HEK293T (cell line): ENCODE measurements at regions not wholly inside any gene's neighbourhood (a gene's known extent, or its start where the extent isn't known, plus 50 kb on each side); places are given as distances from the start of the nearest gene placed in this dataset.

Experiments used
- BHLHE40 ChIP-seq: fragments of 450-650 bp; IDR thresholded peaks from 2 replicates; pipeline ENCODE4 v1.6.1; 2016; ENCODE audit warnings: mild to moderate bottlenecking, moderate library complexity, borderline replicate concordance
- CTBP1 ChIP-seq: fragments of 450-650 bp; IDR thresholded peaks from 2 replicates; pipeline ENCODE4 v1.6.1; 2016; ENCODE audit warnings: borderline replicate concordance
- FOXM1 ChIP-seq: fragments of 450-650 bp; IDR thresholded peaks from 2 replicates; pipeline ENCODE4 v1.6.1; 2017; ENCODE audit warnings: mild to moderate bottlenecking, borderline replicate concordance
- HDGF ChIP-seq: fragments of 450-650 bp; IDR thresholded peaks from 2 replicates; pipeline ENCODE4 v1.6.1; 2017; ENCODE audit warnings: antibody characterized with exemption, borderline replicate concordance
- PKNOX1 ChIP-seq: fragments of 450-650 bp; IDR thresholded peaks from 2 replicates; pipeline ENCODE4 v1.6.1; 2016
- SP1 ChIP-seq: fragments of 450-650 bp; IDR thresholded peaks from 2 replicates; pipeline ENCODE4 v1.6.1; 2017
- SUZ12 ChIP-seq: fragments of 450-650 bp; IDR thresholded peaks from 2 replicates; pipeline ENCODE4 v1.6.1; 2016; ENCODE audit warnings: mild to moderate bottlenecking
- TARDBP ChIP-seq: fragments of 450-650 bp; IDR thresholded peaks from 2 replicates; pipeline ENCODE4 v1.6.1; 2016

- TF ChIP-seq FOXM1, result no peak
- no peak for TF ChIP-seq HDGF
- no peak for TF ChIP-seq SP1
- TF ChIP-seq BHLHE40, result no peak
- no peak for TF ChIP-seq TARDBP
- TF ChIP-seq PKNOX1, result no peak
- no peak for TF ChIP-seq SUZ12
- no peak for TF ChIP-seq CTBP1
Measured at GRCh38 chr9:113756476-113757192, 119.5 kb upstream of the ZNF618 start.
